ENCODE measurements at regions not wholly inside any gene's neighbourhood (a gene's known extent, or its start where the extent isn't known, plus 50 kb on each side); places are given as distances from the start of the nearest gene placed in this dataset.

DNA sequence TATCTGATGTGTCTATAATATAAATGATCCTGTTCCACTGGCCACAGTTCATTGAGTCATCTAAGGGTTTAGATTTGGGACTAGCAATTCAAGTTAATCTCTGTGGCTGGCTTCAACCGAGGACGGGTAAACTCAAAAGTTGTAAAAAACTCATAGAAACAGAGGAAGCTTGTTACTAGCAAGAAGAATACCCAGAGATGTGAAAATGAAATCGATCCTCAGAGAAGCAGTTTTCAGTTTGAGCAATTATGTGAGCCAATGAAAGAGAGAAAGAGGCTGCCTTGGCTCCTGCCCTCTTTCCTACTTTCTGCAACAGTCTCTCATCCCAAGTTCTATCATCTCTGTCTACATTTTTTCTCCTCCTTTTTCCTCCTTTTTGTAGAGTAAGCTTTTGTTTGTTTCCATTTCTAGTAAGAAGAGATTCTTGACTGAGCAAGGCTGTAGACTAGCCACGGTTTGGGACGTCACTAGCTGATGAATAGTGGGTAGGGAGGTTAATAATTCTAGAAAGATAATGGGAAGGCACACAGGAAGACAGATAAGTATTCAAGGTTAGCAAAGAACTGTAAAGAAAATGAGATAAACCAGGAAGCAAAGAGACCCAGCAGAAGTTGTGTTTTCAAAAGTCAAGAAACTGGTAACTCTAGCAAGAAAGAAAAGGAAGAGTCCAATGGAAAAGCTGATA is 298.9 kb upstream of the NR2F2 start (continued):
- TF ChIP-seq POLR2AphosphoS5 (IDR thresholded peaks at IDR 0.05; ENCODE audit: low read depth) (no peak), CREB1 (CRISPR knock-in tag; IDR thresholded peaks at IDR 0.05; ENCODE audit: low read depth) (no peak), EZH2 (IDR thresholded peaks at IDR 0.05; ENCODE audit: low read depth, unreplicated experiment) (no peak), ZNF331 (CRISPR knock-in tag; IDR thresholded peaks at IDR 0.05; ENCODE audit: low read depth) (no peak)
- TF ChIP-seq, protein P1, sequence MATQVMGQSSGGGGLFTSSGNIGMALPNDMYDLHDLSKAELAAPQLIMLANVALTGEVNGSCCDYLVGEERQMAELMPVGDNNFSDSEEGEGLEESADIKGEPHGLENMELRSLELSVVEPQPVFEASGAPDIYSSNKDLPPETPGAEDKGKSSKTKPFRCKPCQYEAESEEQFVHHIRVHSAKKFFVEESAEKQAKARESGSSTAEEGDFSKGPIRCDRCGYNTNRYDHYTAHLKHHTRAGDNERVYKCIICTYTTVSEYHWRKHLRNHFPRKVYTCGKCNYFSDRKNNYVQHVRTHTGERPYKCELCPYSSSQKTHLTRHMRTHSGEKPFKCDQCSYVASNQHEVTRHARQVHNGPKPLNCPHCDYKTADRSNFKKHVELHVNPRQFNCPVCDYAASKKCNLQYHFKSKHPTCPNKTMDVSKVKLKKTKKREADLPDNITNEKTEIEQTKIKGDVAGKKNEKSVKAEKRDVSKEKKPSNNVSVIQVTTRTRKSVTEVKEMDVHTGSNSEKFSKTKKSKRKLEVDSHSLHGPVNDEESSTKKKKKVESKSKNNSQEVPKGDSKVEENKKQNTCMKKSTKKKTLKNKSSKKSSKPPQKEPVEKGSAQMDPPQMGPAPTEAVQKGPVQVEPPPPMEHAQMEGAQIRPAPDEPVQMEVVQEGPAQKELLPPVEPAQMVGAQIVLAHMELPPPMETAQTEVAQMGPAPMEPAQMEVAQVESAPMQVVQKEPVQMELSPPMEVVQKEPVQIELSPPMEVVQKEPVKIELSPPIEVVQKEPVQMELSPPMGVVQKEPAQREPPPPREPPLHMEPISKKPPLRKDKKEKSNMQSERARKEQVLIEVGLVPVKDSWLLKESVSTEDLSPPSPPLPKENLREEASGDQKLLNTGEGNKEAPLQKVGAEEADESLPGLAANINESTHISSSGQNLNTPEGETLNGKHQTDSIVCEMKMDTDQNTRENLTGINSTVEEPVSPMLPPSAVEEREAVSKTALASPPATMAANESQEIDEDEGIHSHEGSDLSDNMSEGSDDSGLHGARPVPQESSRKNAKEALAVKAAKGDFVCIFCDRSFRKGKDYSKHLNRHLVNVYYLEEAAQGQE (IDR thresholded peaks at IDR 0.05; ENCODE audit: unreplicated experiment), result no peak
- TF ChIP-seq, protein P2, sequence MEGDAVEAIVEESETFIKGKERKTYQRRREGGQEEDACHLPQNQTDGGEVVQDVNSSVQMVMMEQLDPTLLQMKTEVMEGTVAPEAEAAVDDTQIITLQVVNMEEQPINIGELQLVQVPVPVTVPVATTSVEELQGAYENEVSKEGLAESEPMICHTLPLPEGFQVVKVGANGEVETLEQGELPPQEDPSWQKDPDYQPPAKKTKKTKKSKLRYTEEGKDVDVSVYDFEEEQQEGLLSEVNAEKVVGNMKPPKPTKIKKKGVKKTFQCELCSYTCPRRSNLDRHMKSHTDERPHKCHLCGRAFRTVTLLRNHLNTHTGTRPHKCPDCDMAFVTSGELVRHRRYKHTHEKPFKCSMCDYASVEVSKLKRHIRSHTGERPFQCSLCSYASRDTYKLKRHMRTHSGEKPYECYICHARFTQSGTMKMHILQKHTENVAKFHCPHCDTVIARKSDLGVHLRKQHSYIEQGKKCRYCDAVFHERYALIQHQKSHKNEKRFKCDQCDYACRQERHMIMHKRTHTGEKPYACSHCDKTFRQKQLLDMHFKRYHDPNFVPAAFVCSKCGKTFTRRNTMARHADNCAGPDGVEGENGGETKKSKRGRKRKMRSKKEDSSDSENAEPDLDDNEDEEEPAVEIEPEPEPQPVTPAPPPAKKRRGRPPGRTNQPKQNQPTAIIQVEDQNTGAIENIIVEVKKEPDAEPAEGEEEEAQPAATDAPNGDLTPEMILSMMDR (conservative IDR thresholded peaks at IDR 0.05; ENCODE audit: low read depth in 2 of 2), result no peak
- TF ChIP-seq, protein P3, sequence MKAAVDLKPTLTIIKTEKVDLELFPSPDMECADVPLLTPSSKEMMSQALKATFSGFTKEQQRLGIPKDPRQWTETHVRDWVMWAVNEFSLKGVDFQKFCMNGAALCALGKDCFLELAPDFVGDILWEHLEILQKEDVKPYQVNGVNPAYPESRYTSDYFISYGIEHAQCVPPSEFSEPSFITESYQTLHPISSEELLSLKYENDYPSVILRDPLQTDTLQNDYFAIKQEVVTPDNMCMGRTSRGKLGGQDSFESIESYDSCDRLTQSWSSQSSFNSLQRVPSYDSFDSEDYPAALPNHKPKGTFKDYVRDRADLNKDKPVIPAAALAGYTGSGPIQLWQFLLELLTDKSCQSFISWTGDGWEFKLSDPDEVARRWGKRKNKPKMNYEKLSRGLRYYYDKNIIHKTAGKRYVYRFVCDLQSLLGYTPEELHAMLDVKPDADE (IDR thresholded peaks at IDR 0.05), result no peak

DNA sequence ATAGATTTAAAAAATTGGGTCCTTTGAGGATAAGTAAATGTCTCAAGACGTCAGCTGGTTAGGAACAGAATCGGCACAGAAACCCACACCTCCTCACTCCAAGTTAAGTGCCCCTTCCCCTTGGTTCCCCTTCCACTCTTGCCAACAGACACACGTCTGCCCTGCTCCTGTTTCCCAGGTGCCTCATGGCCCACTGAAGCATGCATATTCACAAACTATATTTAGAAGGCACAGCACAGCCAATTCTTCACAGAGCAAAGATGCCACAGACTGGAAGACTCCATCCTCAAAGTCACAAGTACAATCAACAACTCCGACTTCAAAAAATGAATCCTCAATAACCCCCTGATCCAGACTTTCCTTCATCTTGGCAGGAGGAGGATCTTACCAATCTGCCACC is 295.4 kb upstream of the NR2F2 start:
- DNase-seq (ENCODE audit: low spot score) (no peak), ATAC-seq (no peak)
- Histone ChIP-seq H3K4me3 (no peak overlapping the region), H3K79me2 (replicated peaks; ENCODE audit: insufficient read depth) (no peaks in the 10 kb centered on the region), H3K4me2 (no peak overlapping the region), H3K9me2 (ENCODE audit: insufficient read depth) (peaks cover 6% of the 10 kb centered on the region; the same call in 1 of the 2 replicates), H2AFZ (no peak overlapping the region), H3K36me3 (ENCODE audit: insufficient read depth) (no peaks in the 10 kb centered on the region), H3K27me3 (ENCODE audit: insufficient read depth) (peaks cover 9% of the 10 kb centered on the region), H3K27ac (ENCODE audit: low read depth) (no peak overlapping the region), H3K4me1 (ENCODE audit: insufficient read depth) (peaks cover 12% of the 10 kb centered on the region; the same call in 1 of the 2 replicates), H3F3A (replicated peaks; ENCODE audit: low read depth) (no peaks in the 10 kb centered on the region), H4K20me1 (replicated peaks; ENCODE audit: insufficient read depth) (no peaks in the 10 kb centered on the region; the same call in 1 of the 2 replicates)
- Mint-ChIP-seq H3K9me3 (no peaks in the 10 kb centered on the region), H3K4me1 (peaks cover 18% of the 10 kb centered on the region), H3K27ac (no peak overlapping the region), H3K27me3 (ENCODE audit: insufficient read depth, low read depth, poor library complexity) (no peaks in the 10 kb centered on the region), H3K36me3 (ENCODE audit: low read depth) (no peaks in the 10 kb centered on the region), H3K4me3 (no peak overlapping the region)
- TF ChIP-seq, protein P2 (conservative IDR thresholded peaks at IDR 0.05; ENCODE audit: low read depth in 2 of 2), result no peak
- TF ChIP-seq, protein P3 (IDR thresholded peaks at IDR 0.05), result no peak
- TF ChIP-seq JUNB (IDR thresholded peaks at IDR 0.05; ENCODE audit: unreplicated experiment) (no peak), ZNF114 (CRISPR knock-in tag; IDR thresholded peaks at IDR 0.05) (no peak), EZH2phosphoT487 (IDR thresholded peaks at IDR 0.05; ENCODE audit: unreplicated experiment) (no peak)
- TF ChIP-seq, protein P1 (IDR thresholded peaks at IDR 0.05; ENCODE audit: unreplicated experiment), result no peak
